ENCODE measurements at regions not wholly inside any gene's neighbourhood (a gene's known extent, or its start where the extent isn't known, plus 50 kb on each side); places are given as distances from the start of the nearest gene placed in this dataset.

GRCh38 chr14:101135796-101136742 lies 232.5 kb upstream of the RTL1 start:
- no peak for DNase-seq (ENCODE audit: low read depth in 2 of 2)

GRCh38 chr14:101137234-101137633 lies 233.7 kb upstream of the RTL1 start:
- DNase-seq (ENCODE audit: low read depth in 2 of 2), result no peak

GRCh38 chr14:101147848-101148247 lies 244.3 kb upstream of the RTL1 start:
- no peak for DNase-seq (ENCODE audit: low read depth in 2 of 2)

- no peak for DNase-seq (ENCODE audit: low read depth in 2 of 2)
These were observed 246.6 kb upstream of the RTL1 start for GRCh38 chr14:101150039-101150610.

- no peak for DNase-seq (ENCODE audit: low read depth in 2 of 2)
These were observed 247.9 kb upstream of the RTL1 start for GRCh38 chr14:101151226-101151926.

GRCh38 chr14:101151927-101152305 lies 248.4 kb upstream of the RTL1 start:
- no peak for DNase-seq (ENCODE audit: low read depth in 2 of 2)

GRCh38 chr14:101152855-101153254 lies 249.3 kb upstream of the RTL1 start:
- no peak for DNase-seq (ENCODE audit: low read depth in 2 of 2)

GRCh38 chr14:101153691-101154090 lies 250.2 kb upstream of the RTL1 start:
- no peak for DNase-seq (ENCODE audit: low read depth in 2 of 2)

GRCh38 chr14:101155575-101155974 lies 252.1 kb upstream of the RTL1 start:
- no peak for DNase-seq (ENCODE audit: low read depth in 2 of 2)

- DNase-seq (ENCODE audit: low read depth in 2 of 2), result no peak
These were observed 263.9 kb upstream of the RTL1 start for GRCh38 chr14:101167428-101167827.

GRCh38 chr14:101169267-101169666 lies 265.7 kb upstream of the RTL1 start:
- DNase-seq (ENCODE audit: low read depth in 2 of 2), result no peak

- no peak for DNase-seq (ENCODE audit: low read depth in 2 of 2)
These were observed 268.1 kb upstream of the RTL1 start for GRCh38 chr14:101171650-101172049.

GRCh38 chr14:101173698-101174521 lies 270.4 kb upstream of the RTL1 start:
- DNase-seq (ENCODE audit: low read depth in 2 of 2), result no peak

- no peak for DNase-seq (ENCODE audit: low read depth in 2 of 2)
These were observed 271.0 kb upstream of the RTL1 start for GRCh38 chr14:101174522-101174838.

- DNase-seq (ENCODE audit: low read depth in 2 of 2), result no peak
These were observed 271.6 kb upstream of the RTL1 start for GRCh38 chr14:101174980-101175606.

- no peak for DNase-seq (ENCODE audit: low read depth in 2 of 2)
These were observed 272.4 kb upstream of the RTL1 start for GRCh38 chr14:101175731-101176534.

GRCh38 chr14:101176535-101177205 lies 273.1 kb upstream of the RTL1 start:
- DNase-seq (ENCODE audit: low read depth in 2 of 2), result no peak

GRCh38 chr14:101177301-101177971 lies 273.9 kb upstream of the RTL1 start:
- DNase-seq (ENCODE audit: low read depth in 2 of 2), result no peak
